Astrocyte (in vitro differentiated cells and primary cell): ENCODE measurements at regions not wholly inside any gene's neighbourhood (a gene's known extent, or its start where the extent isn't known, plus 50 kb on each side); places are given as distances from the start of the nearest gene placed in this dataset.

Source experiments
- DNase-seq: peaks from one replicate; pipeline ENCODE4 v3.0.0-alpha.2; 2010; ENCODE audit warnings: low read depth
- FAIRE-seq: peaks from 2 replicates; lab custom pipeline; 2011; peaks lifted over from hg19 to GRCh38; lab: Jason Lieb, UNC
- H2AFZ ChIP-seq: 2 replicates; pipeline ENCODE4 v1.6.0; 2012; ENCODE audit warnings: low read depth, low read length, inconsistent platforms
- H3K27ac ChIP-seq: 2 replicates; pipeline ENCODE4 v1.5.1; 2011; ENCODE audit warnings: low read depth, low read length, inconsistent platforms
- H3K27me3 ChIP-seq: 2 replicates; pipeline ENCODE4 v1.6.0; 2011; ENCODE audit warnings: low read length, inconsistent platforms; ENCODE audit not compliant: insufficient read depth
- H3K36me3 ChIP-seq: 2 replicates; pipeline ENCODE4 v1.5.1; 2011; ENCODE audit warnings: low read length, inconsistent platforms; ENCODE audit not compliant: insufficient read depth
- H3K4me1 ChIP-seq: 2 replicates; pipeline ENCODE4 v1.5.1; 2011; ENCODE audit warnings: low read length, inconsistent platforms; ENCODE audit not compliant: insufficient read depth
- H3K4me2 ChIP-seq: 2 replicates; pipeline ENCODE4 v1.6.0; 2012; ENCODE audit warnings: low read length, inconsistent platforms
- H3K4me3 ChIP-seq: 2 replicates; pipeline ENCODE4 v1.5.1; 2011; ENCODE audit warnings: low read depth, mild to moderate bottlenecking, low read length, inconsistent platforms; ENCODE audit not compliant: insufficient read depth
- H3K79me2 ChIP-seq: 2 replicates; pipeline ENCODE4 v1.6.0; 2012; ENCODE audit warnings: mild to moderate bottlenecking, low read length, inconsistent platforms; ENCODE audit not compliant: insufficient read depth
- H3K9ac ChIP-seq: 2 replicates; pipeline ENCODE4 v1.6.0; 2012; ENCODE audit warnings: mild to moderate bottlenecking, low read length, inconsistent platforms
- H3K9me3 ChIP-seq: 2 replicates; pipeline ENCODE4 v1.5.1; 2012; ENCODE audit warnings: low read depth, mild to moderate bottlenecking, low read length, inconsistent platforms; ENCODE audit not compliant: insufficient read depth
- H4K20me1 ChIP-seq: 2 replicates; pipeline ENCODE4 v1.6.0; 2012; ENCODE audit warnings: low read length, inconsistent platforms; ENCODE audit not compliant: insufficient read depth
- H3K27ac Mint-ChIP-seq: one replicate; pipeline ENCODE4 v1.8.0; 2021; ENCODE audit warnings: mild to moderate bottlenecking, mixed read lengths; ENCODE audit not compliant: unreplicated experiment
- H3K27me3 Mint-ChIP-seq: one replicate; pipeline ENCODE4 v1.8.0; 2021; ENCODE audit warnings: low read depth, mixed read lengths; ENCODE audit not compliant: unreplicated experiment
- H3K36me3 Mint-ChIP-seq: one replicate; pipeline ENCODE4 v1.8.0; 2021; ENCODE audit warnings: low read depth, mixed read lengths; ENCODE audit not compliant: unreplicated experiment
- H3K4me1 Mint-ChIP-seq: one replicate; pipeline ENCODE4 v1.8.0; 2021; ENCODE audit warnings: low read depth, mixed read lengths; ENCODE audit not compliant: unreplicated experiment
- H3K4me3 Mint-ChIP-seq: one replicate; pipeline ENCODE4 v1.8.0; 2021; ENCODE audit warnings: mild to moderate bottlenecking, moderate library complexity, mixed read lengths; ENCODE audit not compliant: unreplicated experiment
- H3K9me3 Mint-ChIP-seq: one replicate; pipeline ENCODE4 v1.8.0; 2021; ENCODE audit warnings: mild to moderate bottlenecking, mixed read lengths; ENCODE audit not compliant: unreplicated experiment
- CTCF ChIP-seq: IDR thresholded peaks from 2 replicates; pipeline ENCODE4 v1.5.1; 2011; ENCODE audit warnings: low read depth, mild to moderate bottlenecking, inconsistent platforms, low read length, moderate library complexity; ENCODE audit not compliant: insufficient read depth
- EZH2 ChIP-seq: IDR thresholded peaks from 2 replicates; pipeline ENCODE4 v1.6.1; 2012; ENCODE audit warnings: mild to moderate bottlenecking, low read length, inconsistent platforms; ENCODE audit not compliant: insufficient read depth

DNA sequence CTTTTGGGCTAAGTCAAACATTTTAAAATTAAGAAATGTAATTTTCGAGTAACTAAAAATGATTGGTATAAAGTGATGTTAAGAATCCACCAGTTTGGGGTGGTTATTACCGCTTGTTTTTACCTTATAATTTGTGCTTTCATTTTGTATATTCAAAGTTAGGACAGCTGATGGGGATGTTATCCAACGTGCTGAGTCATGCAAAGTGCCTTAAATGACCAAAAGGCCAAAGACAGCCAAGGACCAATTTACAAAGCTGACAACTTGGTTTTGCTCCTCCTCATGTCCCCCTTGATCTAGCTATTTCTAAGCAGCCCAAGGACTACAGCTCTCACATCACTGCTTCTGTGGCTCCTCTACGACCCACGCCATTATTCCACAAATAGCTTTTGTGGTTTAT is 181.4 kb upstream of the PCDH7 start:
- Histone ChIP-seq H3K4me2 (no peak overlapping the region), H3K4me3 (no peak overlapping the region), H3K36me3 (no peaks in the 10 kb centered on the region), H3K27me3 (peaks cover 10% of the 10 kb centered on the region), H3K9me3 (no peaks in the 10 kb centered on the region), H3K79me2 (no peaks in the 10 kb centered on the region), H4K20me1 (no peaks in the 10 kb centered on the region), H2AFZ (no peak overlapping the region), H3K27ac (no peak overlapping the region), H3K4me1 (no peaks in the 10 kb centered on the region), H3K9ac (no peak overlapping the region)
- Mint-ChIP-seq H3K9me3 (no peaks in the 10 kb centered on the region), H3K27me3 (no peaks in the 10 kb centered on the region), H3K27ac (no peak overlapping the region), H3K36me3 (no peaks in the 10 kb centered on the region), H3K4me3 (no peak overlapping the region), H3K4me1 (peaks cover 33% of the 10 kb centered on the region)
- no peak for FAIRE-seq
- TF ChIP-seq CTCF (no peak), EZH2 (no peak)
- no peak for DNase-seq

DNA sequence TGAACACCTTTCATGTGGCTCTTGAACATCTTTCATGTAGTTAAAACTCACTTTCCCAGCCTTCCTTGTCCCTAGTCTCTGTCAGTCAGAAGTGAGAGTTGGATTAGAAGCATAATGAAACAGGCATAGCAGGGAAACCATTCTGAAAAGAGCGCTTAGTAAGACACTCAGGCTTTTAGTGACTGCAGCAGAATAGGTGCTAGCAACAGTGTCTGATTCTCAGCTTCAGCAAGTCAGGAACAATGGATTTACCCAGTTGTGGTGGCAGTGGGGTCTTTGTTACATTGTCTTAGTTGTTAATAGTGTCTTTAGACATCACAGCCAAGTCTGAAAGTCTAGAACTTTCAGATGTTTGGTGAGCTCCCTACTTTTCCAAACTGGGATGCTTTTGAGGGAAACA is 177.1 kb upstream of the PCDH7 start:
- FAIRE-seq, result no peak

More for the DNA sequence above, 177.1 kb upstream of the PCDH7 start:
- Histone ChIP-seq H4K20me1 (no peaks in the 10 kb centered on the region), H3K36me3 (no peaks in the 10 kb centered on the region), H2AFZ (no peak overlapping the region), H3K27ac (no peak overlapping the region), H3K27me3 (peaks cover 14% of the 10 kb centered on the region), H3K9ac (no peak overlapping the region), H3K9me3 (no peaks in the 10 kb centered on the region), H3K4me2 (no peak overlapping the region), H3K4me1 (no peaks in the 10 kb centered on the region), H3K4me3 (no peak overlapping the region), H3K79me2 (no peaks in the 10 kb centered on the region)
- H3K27me3 Mint-ChIP-seq, result no peaks in the 10 kb centered on the region
- H3K4me3 Mint-ChIP-seq, result no peak overlapping the region
- peaks cover 5% of the 10 kb centered on the region for H3K4me1 Mint-ChIP-seq
- no peaks in the 10 kb centered on the region for H3K36me3 Mint-ChIP-seq
- DNase-seq, result no peak
- H3K9me3 Mint-ChIP-seq, result peaks cover 1% of the 10 kb centered on the region
- no peak overlapping the region for H3K27ac Mint-ChIP-seq
- TF ChIP-seq EZH2 (no peak), CTCF (no peak)
